A549 (cell line): ENCODE measurements at regions not wholly inside any gene's neighbourhood (a gene's known extent, or its start where the extent isn't known, plus 50 kb on each side); places are given as distances from the start of the nearest gene placed in this dataset.

Experiments used
- ATAC-seq, 2 experiments: fragments of 200-7000 bp in 1 of 2; fragments of >200 bp in 1 of 2; cut with Nextera tagmentation in 1 of 2; cut with Tn5 transposase in 1 of 2; 3 replicates each; pipeline versions ENCODE4 v1.8.0 to v1.9.1; 2018 to 2020; ENCODE audit warnings: mild to moderate bottlenecking in 1 of 2, moderate library complexity in 1 of 2
- CTCF ChIA-PET: fragments of 300-600 bp; sonication (Branson Sonifier 250); formaldehyde crosslinking; extraction: SDS; loops from one replicate; lab custom pipeline; 2021; ENCODE audit warnings: antibody characterized with exemption, inconsistent platforms; lab: Yijun Ruan, JAX
- POLR2A ChIA-PET: fragments of 350-600 bp; formaldehyde crosslinking; extraction: SDS; loops from one replicate; lab custom pipeline; 2021; ENCODE audit warnings: antibody characterized with exemption, inconsistent platforms; lab: Yijun Ruan, JAX
- DNase-seq, 2 experiments: peaks; one replicate each; pipeline versions ENCODE4 v3.0.0 to v3.0.0-alpha.2; 2011 to 2016; ENCODE audit warnings: low read depth in 1 of 2, low spot score in 1 of 2
- FAIRE-seq: peaks from 2 replicates; lab custom pipeline; 2011; peaks lifted over from hg19 to GRCh38; lab: Jason Lieb, UNC
- H3K27ac ChIP-seq, 2 experiments: fragments of >200 bp; sonication (Bioruptor Twin); formaldehyde crosslinking; 3 replicates each; pipeline ENCODE4 v1.5.1; 2016 to 2017
- H3K4me1 ChIP-seq: fragments of >200 bp; sonication (Bioruptor Twin); formaldehyde crosslinking; 3 replicates; pipeline ENCODE4 v1.6.1; 2016
- H3K4me2 ChIP-seq: fragments of >200 bp; sonication (Bioruptor Twin); formaldehyde crosslinking; 3 replicates; pipeline ENCODE4 v1.6.1; 2016
- H3K4me3 ChIP-seq: fragments of >200 bp; sonication (Bioruptor Twin); formaldehyde crosslinking; 3 replicates; pipeline ENCODE4 v1.5.1; 2016
- H3K9me3 ChIP-seq: fragments of >200 bp; sonication (Bioruptor Twin); formaldehyde crosslinking; 3 replicates; pipeline ENCODE4 v1.6.1; 2016
- ATOH8 ChIP-seq: fragments of 250-450 bp; sonication (Bioruptor Pico); IDR thresholded peaks from 2 replicates; pipeline ENCODE4 v1.5.0; 2020; ENCODE audit warnings: low read depth, mild to moderate bottlenecking, moderate library complexity
- BHLHE40 ChIP-seq: IDR thresholded peaks from 2 replicates; pipeline ENCODE4 v1.6.1; 2012; ENCODE audit warnings: low read depth, low read length, inconsistent platforms
- CBX2 ChIP-seq: fragments of 200-600 bp; sonication (generic); IDR thresholded peaks from 2 replicates; pipeline ENCODE4 v1.6.1; 2016; ENCODE audit warnings: low read depth, mild to moderate bottlenecking, borderline replicate concordance
- CEBPB ChIP-seq, 2 experiments: fragments of >200 bp in 1 of 2; sonication (Bioruptor Twin) in 1 of 2; formaldehyde crosslinking in 1 of 2; IDR thresholded peaks; 2 replicates each; pipeline ENCODE4 v1.6.1; 2012 to 2016
- EHF ChIP-seq: fragments of 250-450 bp; sonication (Bioruptor Pico); IDR thresholded peaks from 2 replicates; pipeline ENCODE4 v1.5.0; 2020; ENCODE audit warnings: mild to moderate bottlenecking
- ESRRA ChIP-seq: fragments of 150-350 bp; IDR thresholded peaks from 2 replicates; pipeline ENCODE4 v1.6.1; 2014; ENCODE audit warnings: mild to moderate bottlenecking, low read length, borderline replicate concordance
- FOSL2 ChIP-seq, 2 experiments: fragments of 450-650 bp in 1 of 2; fragments of >200 bp in 1 of 2; sonication (Bioruptor Twin) in 1 of 2; formaldehyde crosslinking; IDR thresholded peaks; 2 replicates each; pipeline versions ENCODE4 v1.5.0 to v1.6.1; 2016 to 2020; ENCODE audit warnings: mild to moderate bottlenecking in 1 of 2, moderate library complexity in 1 of 2
- FOXS1 ChIP-seq: fragments of 250-450 bp; sonication (Bioruptor Pico); IDR thresholded peaks from 2 replicates; pipeline ENCODE4 v1.5.0; 2020; ENCODE audit warnings: mild to moderate bottlenecking, moderate library complexity
- GATA3 ChIP-seq: IDR thresholded peaks from 2 replicates; pipeline ENCODE4 v1.6.1; 2012; ENCODE audit warnings: borderline replicate concordance
- HDAC2 ChIP-seq: fragments of 200-600 bp; sonication (generic); IDR thresholded peaks from 2 replicates; pipeline ENCODE4 v1.6.1; 2016
- HEYL ChIP-seq: fragments of 250-450 bp; sonication (Bioruptor Pico); IDR thresholded peaks from 2 replicates; pipeline ENCODE4 v1.8.0; 2021; ENCODE audit warnings: mild to moderate bottlenecking, moderate library complexity
- HOXB13 ChIP-seq: fragments of 250-450 bp; sonication (Bioruptor Pico); IDR thresholded peaks from 2 replicates; pipeline ENCODE4 v1.5.0; 2020; ENCODE audit warnings: low read depth, mild to moderate bottlenecking, moderate library complexity
- HOXB5 ChIP-seq: fragments of 250-450 bp; sonication (Bioruptor Pico); IDR thresholded peaks from 2 replicates; pipeline ENCODE4 v1.5.0; 2020; ENCODE audit warnings: mild to moderate bottlenecking, moderate library complexity
- JUN ChIP-seq, 2 experiments: fragments of >200 bp; sonication (Bioruptor Twin); formaldehyde crosslinking; IDR thresholded peaks; 2 replicates in 1 of 2; 3 replicates in 1 of 2; pipeline ENCODE4 v1.6.1; 2016 to 2017
- JUNB ChIP-seq: fragments of >200 bp; sonication (Bioruptor Twin); formaldehyde crosslinking; IDR thresholded peaks from 2 replicates; pipeline ENCODE4 v1.6.1; 2016
- MAFK ChIP-seq: fragments of 450-650 bp; IDR thresholded peaks from 2 replicates; pipeline ENCODE4 v1.6.1; 2014; ENCODE audit not compliant: partially characterized antibody
- MYC ChIP-seq: IDR thresholded peaks from 2 replicates; pipeline ENCODE4 v1.6.1; 2012; ENCODE audit warnings: mild to moderate bottlenecking, inconsistent platforms, low read length, improper control_type of control experiment, borderline replicate concordance
- NFE2L2 ChIP-seq: fragments of 150-350 bp; conservative IDR thresholded peaks from 2 replicates; pipeline ENCODE4 v1.6.1; 2014; ENCODE audit warnings: low read length
- NPAS2 ChIP-seq: fragments of 250-450 bp; sonication (Bioruptor Pico); IDR thresholded peaks from 2 replicates; pipeline ENCODE4 v1.8.0; 2022; ENCODE audit warnings: mild to moderate bottlenecking, moderate library complexity, borderline replicate concordance
- NR3C1 ChIP-seq: fragments of >200 bp; sonication (Bioruptor Twin); formaldehyde crosslinking; IDR thresholded peaks from 3 replicates; pipeline ENCODE4 v1.6.1; 2017
- PHF8 ChIP-seq: fragments of 200-600 bp; sonication (generic); IDR thresholded peaks from 2 replicates; pipeline ENCODE4 v1.6.1; 2016; ENCODE audit warnings: low read depth, mild to moderate bottlenecking, antibody characterized with exemption, moderate library complexity, borderline replicate concordance
- RAD21 ChIP-seq, 2 experiments: fragments of >200 bp in 1 of 2; sonication (Bioruptor Twin) in 1 of 2; formaldehyde crosslinking in 1 of 2; IDR thresholded peaks in 1 of 2; conservative IDR thresholded peaks in 1 of 2; 2 replicates in 1 of 2; 3 replicates in 1 of 2; pipeline ENCODE4 v1.6.1; 2012 to 2018; ENCODE audit warnings: inconsistent platforms in 1 of 2
- RARB ChIP-seq: fragments of 250-450 bp; sonication (Bioruptor Pico); IDR thresholded peaks from 2 replicates; pipeline ENCODE4 v1.8.0; 2021; ENCODE audit warnings: mild to moderate bottlenecking, moderate library complexity
- RCOR1 ChIP-seq: fragments of 150-350 bp; IDR thresholded peaks from 2 replicates; pipeline ENCODE4 v1.6.1; 2014; ENCODE audit warnings: antibody characterized with exemption, low read length, low read depth
- RFX5 ChIP-seq: fragments of 450-650 bp; IDR thresholded peaks from 2 replicates; pipeline ENCODE4 v1.7.1; 2014; ENCODE audit warnings: antibody characterized with exemption, mild to moderate bottlenecking, moderate library complexity
- SMC3 ChIP-seq: fragments of >200 bp; sonication (Bioruptor Twin); formaldehyde crosslinking; IDR thresholded peaks from 3 replicates; pipeline ENCODE4 v1.6.1; 2018; ENCODE audit warnings: inconsistent platforms
- SREBF2 ChIP-seq: fragments of 450-650 bp; IDR thresholded peaks from 2 replicates; pipeline ENCODE4 v1.6.1; 2014; ENCODE audit warnings: mild to moderate bottlenecking, moderate library complexity
- TFCP2L1 ChIP-seq: fragments of 250-450 bp; sonication (Bioruptor Pico); IDR thresholded peaks from 2 replicates; pipeline ENCODE4 v1.5.0; 2021; ENCODE audit warnings: mild to moderate bottlenecking
- USF2 ChIP-seq: fragments of 450-650 bp; IDR thresholded peaks from 2 replicates; pipeline ENCODE4 v1.6.1; 2014; ENCODE audit warnings: antibody characterized with exemption
- ZC3H11A ChIP-seq: fragments of 450-650 bp; IDR thresholded peaks from 2 replicates; pipeline ENCODE4 v1.6.1; 2014; ENCODE audit warnings: antibody characterized with exemption, mild to moderate bottlenecking
- ZNF302 ChIP-seq: fragments of 250-450 bp; sonication (Bioruptor Pico); IDR thresholded peaks from 2 replicates; pipeline ENCODE4 v1.9.0; 2021; ENCODE audit warnings: inconsistent platforms, mild to moderate bottlenecking, moderate library complexity
- WGBS: methylation state at CpG from one replicate; pipeline ENCODE4 v1.1.6; 2017; ENCODE audit errors: missing lambda C conversion rate; 5-methylcytosine and 5-hydroxymethylcytosine counted together

DNA sequence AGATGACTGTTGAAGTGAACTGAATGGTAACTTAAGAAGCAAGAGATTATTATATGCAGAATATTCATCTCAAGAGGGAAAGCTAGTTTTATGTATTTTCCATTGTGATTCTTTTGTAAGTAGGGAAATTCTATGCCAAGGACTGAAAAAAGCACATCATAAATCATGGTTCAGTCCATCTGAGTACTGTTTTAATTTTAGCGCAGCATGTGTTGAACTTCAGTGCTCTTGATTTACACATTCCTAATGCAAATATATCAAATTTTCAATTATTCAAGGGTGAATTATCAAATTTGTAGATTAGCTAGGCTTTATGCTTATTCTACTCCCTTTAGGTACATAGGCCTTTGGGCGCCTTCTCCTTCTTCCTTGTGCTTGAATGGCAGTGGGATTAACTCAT lies 50.3 kb upstream of the TCF12 start:
- Histone ChIP-seq H3K4me1 (peaks cover 15% of the 10 kb centered on the region), H3K4me3 (no peak overlapping the region), H3K9me3 (no peaks in the 10 kb centered on the region), H3K27ac (no peak overlapping the region), H3K4me2 (no peak overlapping the region)
- no peak for ATAC-seq
- peak; percentile 43 for FAIRE-seq
- CTCF ChIA-PET = interaction anchor here (2.2 kb wide), 1 partner anchor 44 kb away, joined by 7 read pairs; no protein-coding TSS in a partner anchor
- DNase-seq = no peak
- POLR2A ChIA-PET = interaction anchor here (1.2 kb wide), 1 partner anchor 135 kb away, joined by 4 read pairs; the partner anchor contains the start of gene ZNF280D
- 89% methylated on average over 2 of the region's 2 CpGs for WGBS
- TF ChIP-seq NPAS2 (CRISPR knock-in tag) = no peak
- no peak for TF ChIP-seq CBX2
- no peak for TF ChIP-seq JUN (IDR thresholded peaks at IDR 0.05)
- no peak for TF ChIP-seq CEBPB (IDR thresholded peaks at IDR 0.05)
- no peak for TF ChIP-seq RCOR1
- TF ChIP-seq MYC = no peak
- no peak for TF ChIP-seq FOSL2 (IDR thresholded peaks at IDR 0.05)
- no peak for TF ChIP-seq FOSL2 (CRISPR knock-in tag; IDR thresholded peaks at IDR 0.05)
- no peak for TF ChIP-seq ATOH8
- TF ChIP-seq RFX5 = no peak
- TF ChIP-seq EHF = no peak
- TF ChIP-seq BHLHE40 = no peak
- no peak for TF ChIP-seq JUNB
- no peak for TF ChIP-seq HOXB5 (CRISPR knock-in tag)
- TF ChIP-seq ZNF302 (CRISPR knock-in tag) = no peak
- TF ChIP-seq SMC3 = no peak
- no peak for TF ChIP-seq NR3C1
- no peak for TF ChIP-seq MAFK

DNA sequence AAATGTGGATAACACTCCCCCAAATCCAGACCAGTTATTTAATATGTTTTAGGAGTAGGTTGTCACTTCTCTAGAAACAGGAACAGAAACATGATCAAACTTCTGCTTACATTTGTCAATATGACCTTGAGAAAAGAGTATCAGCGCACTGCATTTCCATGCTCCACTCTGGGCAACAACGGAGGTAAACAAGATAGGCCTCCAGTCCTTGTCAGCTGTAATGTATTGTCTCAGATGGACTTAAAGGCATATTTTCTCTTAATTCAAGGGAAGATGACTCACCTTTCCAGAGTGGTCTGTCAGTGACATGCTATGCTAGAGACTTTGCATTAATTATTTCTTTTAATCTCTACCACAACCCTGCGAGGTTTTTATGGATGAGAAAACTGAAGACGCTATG lies 51.6 kb upstream of the TCF12 start:
- H3K27ac ChIP-seq = no peak overlapping the region
- ATAC-seq (no peak), DNase-seq (no peak), FAIRE-seq (no peak)
- no peak overlapping the region for H3K4me3 ChIP-seq
- peaks cover 13% of the 10 kb centered on the region for H3K4me1 ChIP-seq
- no peaks in the 10 kb centered on the region for H3K9me3 ChIP-seq
- ChIA-PET POLR2A (no interaction called here), CTCF (no interaction called here)
- WGBS = 77% methylated on average over 4 of the region's 4 CpGs
- no peak for TF ChIP-seq ESRRA
- TF ChIP-seq NFE2L2 = no peak
- TF ChIP-seq FOXS1 (CRISPR knock-in tag) = no peak
- no peak for TF ChIP-seq FOSL2 (IDR thresholded peaks at IDR 0.05)
- peak; percentile 56 for TF ChIP-seq FOSL2 (CRISPR knock-in tag; IDR thresholded peaks at IDR 0.05)
- no peak overlapping the region for H3K4me2 ChIP-seq

DNA sequence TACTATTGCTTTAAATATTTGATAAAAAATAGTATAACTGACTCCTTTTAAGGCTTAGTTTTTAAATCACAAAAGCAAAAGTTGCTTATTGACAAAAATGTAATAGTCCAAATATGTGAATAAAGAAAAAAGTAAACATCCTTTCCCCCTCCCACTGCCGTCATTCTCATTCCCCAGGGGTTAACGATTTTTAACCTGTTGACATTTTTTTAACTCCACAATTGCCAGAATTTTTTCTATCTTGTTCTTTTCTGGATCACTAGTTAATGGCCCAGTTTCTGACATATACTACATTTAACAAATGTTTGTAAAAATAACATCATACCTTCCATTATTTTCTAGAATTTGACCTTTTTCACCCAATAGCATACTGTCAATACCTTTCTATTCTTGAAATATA lies 60.6 kb upstream of the TCF12 start:
- WGBS = 3% methylated on average over 2 of the region's 2 CpGs
- no peak overlapping the region for H3K27ac ChIP-seq
- ATAC-seq (no peak), FAIRE-seq (no peak), DNase-seq (peak in 1 of 2 experiments; percentile 50)
- TF ChIP-seq HOXB13 (CRISPR knock-in tag) (no peak), FOSL2 (IDR thresholded peaks at IDR 0.05) (no peak), FOSL2 (CRISPR knock-in tag; IDR thresholded peaks at IDR 0.05) (peak; percentile 12; the same call in 1 of the 2 replicates)
- ChIA-PET POLR2A (no interaction called here), CTCF (interaction anchor here (4.1 kb wide), 1 partner anchor 12 kb away, joined by 19 read pairs; no protein-coding TSS in a partner anchor)
- H3K9me3 ChIP-seq = no peaks in the 10 kb centered on the region
- H3K4me3 ChIP-seq = no peak overlapping the region
- H3K4me1 ChIP-seq = peaks cover 15% of the 10 kb centered on the region
- H3K4me2 ChIP-seq = peak overlapping the region; percentile 59

- TF ChIP-seq ZNF302 (CRISPR knock-in tag) = no peak
- no peak for TF ChIP-seq USF2
- TF ChIP-seq GATA3 = no peak
- TF ChIP-seq HDAC2 = no peak
- no peak for TF ChIP-seq PHF8
- TF ChIP-seq RFX5 = no peak
- no peak for TF ChIP-seq RARB (CRISPR knock-in tag)
- no peak for TF ChIP-seq MYC
- no peak for TF ChIP-seq HEYL (CRISPR knock-in tag)
- TF ChIP-seq HOXB13 (CRISPR knock-in tag) = no peak
- TF ChIP-seq ZC3H11A = no peak
- TF ChIP-seq FOXS1 (CRISPR knock-in tag) = no peak
- TF ChIP-seq FOSL2 (IDR thresholded peaks at IDR 0.05) = no peak
- no peak for TF ChIP-seq FOSL2 (CRISPR knock-in tag; IDR thresholded peaks at IDR 0.05)
- TF ChIP-seq SREBF2 = no peak
- no peak for TF ChIP-seq TFCP2L1
- TF ChIP-seq JUN (IDR thresholded peaks at IDR 0.05) = no peak
- TF ChIP-seq RAD21 (conservative IDR thresholded peaks at IDR 0.05 in 1 of 2, IDR thresholded peaks at IDR 0.05 in 1 of 2) = no peak
- no peak for TF ChIP-seq RCOR1
- H3K27ac ChIP-seq = no peak overlapping the region
- no peaks in the 10 kb centered on the region for H3K9me3 ChIP-seq
- FAIRE-seq (peak; percentile 23), ATAC-seq (no peak), DNase-seq (no peak)
- ChIA-PET CTCF (interaction anchor here (1.1 to 4.1 kb wide), 2 partner anchors 13 to 362 kb away, joined by 4 to 19 read pairs; no protein-coding TSS in a partner anchor), POLR2A (no interaction called here)
- 29% methylated on average over 1 of the region's 1 CpG for WGBS
- H3K4me3 ChIP-seq = no peak overlapping the region
- H3K4me1 ChIP-seq = peaks cover 15% of the 10 kb centered on the region
- H3K4me2 ChIP-seq = peak overlapping the region; percentile 59
Measured at GRCh38 chr15:56856934-56857333, 61.5 kb upstream of the TCF12 start.
